Left lung (tissue), 4 donors: ENCODE measurements at regions not wholly inside any gene's neighbourhood (a gene's known extent, or its start where the extent isn't known, plus 50 kb on each side); places are given as distances from the start of the nearest gene placed in this dataset.

Source experiments
- ATAC-seq: fragments of 200-7000 bp; cut with Tn5 transposase; one replicate; pipeline ENCODE4 v1.9.1; 2020; ENCODE audit warnings: moderate library complexity
- DNase-seq, 4 donors: peaks; one replicate each; pipeline ENCODE4 v3.0.0-alpha.2; 2013 to 2020
- H3K27ac ChIP-seq, 2 donors: fragments of 200-600 bp; sonication (generic) in 1 of 2; one replicate each; pipeline versions ENCODE4 v1.5.0 to v1.8.0; 2020 to 2021
- H3K27me3 ChIP-seq, 2 donors: fragments of 200-600 bp; sonication (generic) in 1 of 2; one replicate each; pipeline versions ENCODE4 v1.5.0 to v1.8.0; 2020 to 2021
- H3K36me3 ChIP-seq, 2 donors: fragments of 200-600 bp; sonication (generic) in 1 of 2; one replicate each; pipeline versions ENCODE4 v1.5.0 to v1.8.0; 2020 to 2021
- H3K4me1 ChIP-seq, 2 donors: fragments of 200-600 bp; one replicate each; pipeline ENCODE4 v1.8.0; 2021
- H3K4me3 ChIP-seq, 2 donors: fragments of 200-600 bp; sonication (generic) in 1 of 2; one replicate each; pipeline versions ENCODE4 v1.5.0 to v1.8.0; 2020 to 2021; ENCODE audit warnings: mild to moderate bottlenecking in 1 of 2
- H3K9me3 ChIP-seq, 2 donors: fragments of 200-600 bp; sonication (generic) in 1 of 2; one replicate each; pipeline versions ENCODE4 v1.5.0 to v1.8.0; 2020 to 2021
- intact Hi-C, 2 donors: fragments of 100-400 bp; cut with DNase I; formaldehyde crosslinking; loops; one replicate each; pipeline versions ENCODE4 v1.11.2 to v1.14.2; 2022
- TF ChIP-seq, protein P1 (sequence below), 2 donors: fragments of 200-600 bp; sonication (generic) in 1 of 2; IDR thresholded peaks; one replicate each; pipeline versions ENCODE4 v1.5.0 to v1.8.0; 2021; ENCODE audit warnings: antibody characterized with exemption in 2 of 2
- donor health status: DM: no; HTN: yes; CAD: no.
- donor health status: DM: no; HTN: no; CAD: no.

DNA sequence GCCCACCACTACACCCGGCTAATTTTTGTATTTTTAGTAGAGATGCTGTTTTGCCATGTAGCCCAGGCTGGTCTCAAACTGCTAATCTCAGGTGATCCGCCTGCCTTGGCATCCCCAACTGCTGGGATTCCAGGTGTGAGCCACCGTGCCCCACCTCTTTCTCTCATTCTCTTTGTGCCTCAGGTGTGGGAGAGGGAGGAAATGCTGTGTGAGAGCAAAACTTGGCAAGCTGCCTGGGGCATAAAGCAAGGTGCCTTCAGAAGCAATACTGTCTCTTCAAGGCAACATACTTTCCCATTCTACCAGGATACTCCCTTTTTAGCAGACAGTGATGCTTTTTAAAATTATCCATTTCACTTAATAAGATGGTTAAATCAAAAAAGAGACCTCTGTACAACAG is 53.2 kb upstream of the RFC3 start:
- no peaks in the 10 kb centered on the region for H3K27me3 ChIP-seq
- H3K9me3 ChIP-seq, result no peaks in the 10 kb centered on the region
- no peak for DNase-seq
- TF ChIP-seq, protein P1, sequence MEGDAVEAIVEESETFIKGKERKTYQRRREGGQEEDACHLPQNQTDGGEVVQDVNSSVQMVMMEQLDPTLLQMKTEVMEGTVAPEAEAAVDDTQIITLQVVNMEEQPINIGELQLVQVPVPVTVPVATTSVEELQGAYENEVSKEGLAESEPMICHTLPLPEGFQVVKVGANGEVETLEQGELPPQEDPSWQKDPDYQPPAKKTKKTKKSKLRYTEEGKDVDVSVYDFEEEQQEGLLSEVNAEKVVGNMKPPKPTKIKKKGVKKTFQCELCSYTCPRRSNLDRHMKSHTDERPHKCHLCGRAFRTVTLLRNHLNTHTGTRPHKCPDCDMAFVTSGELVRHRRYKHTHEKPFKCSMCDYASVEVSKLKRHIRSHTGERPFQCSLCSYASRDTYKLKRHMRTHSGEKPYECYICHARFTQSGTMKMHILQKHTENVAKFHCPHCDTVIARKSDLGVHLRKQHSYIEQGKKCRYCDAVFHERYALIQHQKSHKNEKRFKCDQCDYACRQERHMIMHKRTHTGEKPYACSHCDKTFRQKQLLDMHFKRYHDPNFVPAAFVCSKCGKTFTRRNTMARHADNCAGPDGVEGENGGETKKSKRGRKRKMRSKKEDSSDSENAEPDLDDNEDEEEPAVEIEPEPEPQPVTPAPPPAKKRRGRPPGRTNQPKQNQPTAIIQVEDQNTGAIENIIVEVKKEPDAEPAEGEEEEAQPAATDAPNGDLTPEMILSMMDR (IDR thresholded peaks at IDR 0.05), result no peak
- intact Hi-C loops, result no loop called here
- no peak overlapping the region for H3K27ac ChIP-seq
- H3K4me3 ChIP-seq, result no peak overlapping the region
- H3K4me1 ChIP-seq, result no peaks in the 10 kb centered on the region
- no peaks in the 10 kb centered on the region for H3K36me3 ChIP-seq
- no peak for ATAC-seq

- no peak for ATAC-seq
- no peaks in the 10 kb centered on the region for H3K36me3 ChIP-seq
- TF ChIP-seq, protein P1 (IDR thresholded peaks at IDR 0.05), result no peak
Observed at GRCh38 chr13:33766329-33767123, 51.4 kb upstream of the RFC3 start.

GRCh38 chr13:33767140-33767539 is 50.8 kb upstream of the RFC3 start:
- no peak for ATAC-seq
- intact Hi-C loops, result no loop called here
- TF ChIP-seq, protein P1 (IDR thresholded peaks at IDR 0.05), result no peak

More at GRCh38 chr13:33766329-33767123, 51.4 kb upstream of the RFC3 start:
- no peaks in the 10 kb centered on the region for H3K9me3 ChIP-seq
- no peak for DNase-seq
- no peak overlapping the region for H3K27ac ChIP-seq
- intact Hi-C loops, result no loop called here
- H3K4me3 ChIP-seq, result no peak overlapping the region
- H3K27me3 ChIP-seq, result no peaks in the 10 kb centered on the region
- H3K4me1 ChIP-seq, result no peaks in the 10 kb centered on the region

More at GRCh38 chr13:33767140-33767539, 50.8 kb upstream of the RFC3 start:
- no peaks in the 10 kb centered on the region for H3K36me3 ChIP-seq
- no peaks in the 10 kb centered on the region for H3K9me3 ChIP-seq
- H3K4me1 ChIP-seq, result no peaks in the 10 kb centered on the region
- no peak overlapping the region for H3K27ac ChIP-seq
- H3K27me3 ChIP-seq, result no peaks in the 10 kb centered on the region
- no peak for DNase-seq
- no peak overlapping the region for H3K4me3 ChIP-seq
